K562 (cell line): ENCODE measurements at regions not wholly inside any gene's neighbourhood (a gene's known extent, or its start where the extent isn't known, plus 50 kb on each side); places are given as distances from the start of the nearest gene placed in this dataset.

Source experiments
- ATAC-seq: fragments of 200-7000 bp; cut with Tn5 transposase; 3 replicates; pipeline ENCODE4 v1.9.1; 2020; ENCODE audit warnings: moderate library complexity
- BruUV-seq: library from RNA; stranded (reverse); fragments of 400-500 nt; replicated peaks from 2 replicates; lab custom pipeline; 2021; lab: Mats Ljungman, UMichigan
- CTCF ChIA-PET: fragments of 300-600 bp; formaldehyde crosslinking; extraction: SDS; loops from one replicate; lab custom pipeline; 2021; ENCODE audit warnings: low intra/inter-chr PET ratio; lab: Yijun Ruan, JAX
- POLR2A ChIA-PET: fragments of 300-600, 350-650 bp; sonication (Branson Sonifier 250); formaldehyde crosslinking; extraction: SDS; loops from one replicate; lab custom pipeline; 2021; ENCODE audit warnings: antibody characterized with exemption, inconsistent platforms; lab: Yijun Ruan, JAX
- DNase-seq, 4 experiments: peaks; one replicate each; pipeline versions ENCODE4 v3.0.0 to v3.0.0-alpha.2; 2011 to 2018; ENCODE audit warnings: low spot score in 3 of 4, mixed read lengths in 3 of 4; ENCODE audit errors: extremely low read depth in 1 of 4
- FAIRE-seq: peaks from 2 replicates; lab custom pipeline; 2011; peaks lifted over from hg19 to GRCh38; lab: Jason Lieb, UNC
- H2AFZ ChIP-seq: 2 replicates; pipeline ENCODE4 v1.6.0; 2011; ENCODE audit warnings: low read depth, low read length, control low read depth, inconsistent platforms
- H3K27ac ChIP-seq: fragments of 200-600 bp; 3 replicates; pipeline ENCODE4 v1.8.0; 2011; ENCODE audit warnings: low read depth, mild to moderate bottlenecking, control low read depth, inconsistent platforms, low read length, moderate library complexity, mixed read lengths; ENCODE audit errors: extremely low read depth
- H3K27me3 ChIP-seq, 2 experiments: fragments of 300-600 bp in 1 of 2; 2 replicates in 1 of 2; 3 replicates in 1 of 2; pipeline versions ENCODE4 v1.6.0 to v1.8.0; 2011; ENCODE audit warnings: inconsistent platforms in 2 of 2, low read length in 2 of 2, mild to moderate bottlenecking in 1 of 2, mixed read lengths in 1 of 2, moderate library complexity in 1 of 2; ENCODE audit not compliant: control insufficient read depth in 2 of 2, insufficient read depth in 2 of 2
- H3K36me3 ChIP-seq: fragments of 300-600 bp; 3 replicates; pipeline ENCODE4 v1.8.0; 2011; ENCODE audit warnings: mild to moderate bottlenecking, low read length, inconsistent platforms; ENCODE audit not compliant: control insufficient read depth, insufficient read depth
- H3K4me1 ChIP-seq, 2 experiments: fragments of 200-600 bp in 1 of 2; replicated peaks in 1 of 2; 2 replicates in 1 of 2; 3 replicates in 1 of 2; pipeline versions ENCODE4 v1.5.1 to v1.8.0; 2011; ENCODE audit warnings: inconsistent platforms in 2 of 2, low read length in 2 of 2, mild to moderate bottlenecking in 1 of 2, mixed read lengths in 1 of 2, moderate library complexity in 1 of 2; ENCODE audit not compliant: control insufficient read depth in 2 of 2, insufficient read depth in 2 of 2
- H3K4me2 ChIP-seq: 2 replicates; pipeline ENCODE4 v1.6.1; 2011; ENCODE audit warnings: low read length, control low read depth, inconsistent platforms, mixed read lengths; ENCODE audit not compliant: insufficient read depth
- H3K4me3 ChIP-seq: fragments of 200-600 bp; sonication (generic), shearing (Covaris generic); 2 replicates; pipeline ENCODE4 v1.5.1; 2016; ENCODE audit warnings: control low read depth, inconsistent platforms
- H3K79me2 ChIP-seq: fragments of 200-600 bp; 3 replicates; pipeline ENCODE4 v1.8.0; 2011; ENCODE audit warnings: low read length, inconsistent platforms; ENCODE audit not compliant: control insufficient read depth, insufficient read depth
- H3K9ac ChIP-seq, 2 experiments: 2 replicates each; pipeline versions ENCODE4 v1.6.0 to v1.6.1; 2011; ENCODE audit warnings: low read depth in 2 of 2, low read length in 2 of 2, control low read depth in 1 of 2, inconsistent platforms in 1 of 2, mild to moderate bottlenecking in 1 of 2, mixed read lengths in 1 of 2; ENCODE audit not compliant: insufficient read depth in 1 of 2
- H3K9me1 ChIP-seq: one replicate; pipeline ENCODE4 v1.6.0; 2011; ENCODE audit warnings: inconsistent platforms, mild to moderate bottlenecking, low read length, moderate library complexity; ENCODE audit not compliant: control insufficient read depth, insufficient read depth
- H3K9me3 ChIP-seq: replicated peaks from 2 replicates; pipeline ENCODE4 v1.5.1; 2011; ENCODE audit warnings: low read depth, low read length, inconsistent platforms; ENCODE audit not compliant: control insufficient read depth, insufficient read depth
- H4K20me1 ChIP-seq: replicated peaks from 2 replicates; pipeline ENCODE4 v1.6.1; 2011; ENCODE audit warnings: low read length, inconsistent platforms, mixed read lengths; ENCODE audit not compliant: control insufficient read depth, insufficient read depth
- FOXJ3 ChIP-seq: sonication (generic); formaldehyde crosslinking; IDR thresholded peaks from 2 replicates; pipeline ENCODE4 v1.4.0; 2020; ENCODE audit warnings: mild to moderate bottlenecking, missing genetic modification reagents
- FOXM1 ChIP-seq, 2 experiments: fragments of 450-650 bp in 1 of 2; sonication (generic) in 1 of 2; formaldehyde crosslinking in 1 of 2; IDR thresholded peaks; 2 replicates each; pipeline versions ENCODE4 v1.6.1 to v1.9.0; 2017 to 2022; ENCODE audit warnings: low read depth in 2 of 2, mild to moderate bottlenecking in 2 of 2, missing genetic modification reagents in 1 of 2, moderate library complexity in 1 of 2
- GABPB1 ChIP-seq: sonication (generic); formaldehyde crosslinking; IDR thresholded peaks from 2 replicates; pipeline ENCODE4 v1.8.0; 2022; ENCODE audit warnings: mild to moderate bottlenecking, missing genetic modification reagents
- MAFG ChIP-seq: fragments of 450-650 bp; conservative IDR thresholded peaks from 2 replicates; pipeline ENCODE4 v1.6.1; 2016; ENCODE audit warnings: missing genetic modification characterization, missing compliant biosample characterization
- MEF2D ChIP-seq: conservative IDR thresholded peaks from 2 replicates; pipeline ENCODE4 v1.6.1; 2016; ENCODE audit warnings: low read depth, missing genetic modification characterization, missing compliant biosample characterization
- RBM14 ChIP-seq: fragments of 200-400 bp; formaldehyde crosslinking; IDR thresholded peaks from 2 replicates; pipeline ENCODE4 v1.6.1; 2018; ENCODE audit warnings: low read depth, mild to moderate bottlenecking, low read length, moderate library complexity, borderline replicate concordance; ENCODE audit not compliant: insufficient read depth
- TAL1 ChIP-seq: fragments of 450-650 bp; IDR thresholded peaks from 2 replicates; pipeline ENCODE4 v1.6.1; 2016; ENCODE audit warnings: mild to moderate bottlenecking
- ZBED1 ChIP-seq: IDR thresholded peaks from 2 replicates; pipeline ENCODE4 v1.6.1; 2014
- ZBTB7A ChIP-seq: IDR thresholded peaks from 2 replicates; pipeline ENCODE4 v1.6.1; 2011; ENCODE audit warnings: low read depth, mild to moderate bottlenecking, low read length, moderate library complexity, borderline replicate concordance; ENCODE audit not compliant: control insufficient read depth
- ZNF146 ChIP-seq: IDR thresholded peaks from one replicate; pipeline ENCODE4 v1.6.1; 2018; ENCODE audit warnings: missing compliant biosample characterization; ENCODE audit not compliant: unreplicated experiment
- ZNF551 ChIP-seq: fragments of 250-450 bp; sonication (Bioruptor Pico); IDR thresholded peaks from 2 replicates; pipeline ENCODE4 v1.5.0; 2021; ENCODE audit warnings: mild to moderate bottlenecking, moderate library complexity
- ZNF764 ChIP-seq: fragments of 250-450 bp; sonication (Bioruptor Pico); IDR thresholded peaks from 2 replicates; pipeline ENCODE4 v1.4.0; 2020; ENCODE audit warnings: low read depth, mild to moderate bottlenecking, moderate library complexity
- ZNF830 ChIP-seq: fragments of 250-450 bp; sonication (Bioruptor Pico); IDR thresholded peaks from 2 replicates; pipeline ENCODE4 v1.5.0; 2021; ENCODE audit warnings: mild to moderate bottlenecking
- WGBS: fragments of 100-300 bp; shearing (Covaris generic); methylation state at CpG from one replicate; pipeline ENCODE4 v1.1.6; 2016; ENCODE audit warnings: low coverage, mixed read lengths; ENCODE audit not compliant: insufficient coverage; ENCODE audit errors: missing lambda C conversion rate; 5-methylcytosine and 5-hydroxymethylcytosine counted together
- in situ Hi-C: fragments of 300-500 bp; cut with MboI; formaldehyde crosslinking; loops from 4 replicates; pipeline ENCODE4 v1.15.0; 2018; ENCODE audit warnings: inconsistent platforms, mixed read lengths
- intact Hi-C: fragments of 100-400 bp; cut with micrococcal nuclease; formaldehyde crosslinking; loops from 2 replicates; pipeline ENCODE4 v1.14.2; 2022
- TF ChIP-seq, protein P1 (sequence below): sonication (generic); formaldehyde crosslinking; IDR thresholded peaks from 2 replicates; pipeline ENCODE4 v1.8.1; 2023; ENCODE audit warnings: mild to moderate bottlenecking, missing genetic modification reagents, moderate library complexity
- TF ChIP-seq, protein P2 (sequence below): sonication (generic); formaldehyde crosslinking; IDR thresholded peaks from 2 replicates; pipeline ENCODE4 v1.8.0; 2022; ENCODE audit warnings: mild to moderate bottlenecking, missing genetic modification reagents
- TF ChIP-seq, protein P3 (sequence below): fragments of 250-450 bp; sonication (Bioruptor Pico); IDR thresholded peaks from 2 replicates; pipeline ENCODE4 v1.8.0; 2021; ENCODE audit warnings: moderate library complexity, mild to moderate bottlenecking, inconsistent platforms

DNA sequence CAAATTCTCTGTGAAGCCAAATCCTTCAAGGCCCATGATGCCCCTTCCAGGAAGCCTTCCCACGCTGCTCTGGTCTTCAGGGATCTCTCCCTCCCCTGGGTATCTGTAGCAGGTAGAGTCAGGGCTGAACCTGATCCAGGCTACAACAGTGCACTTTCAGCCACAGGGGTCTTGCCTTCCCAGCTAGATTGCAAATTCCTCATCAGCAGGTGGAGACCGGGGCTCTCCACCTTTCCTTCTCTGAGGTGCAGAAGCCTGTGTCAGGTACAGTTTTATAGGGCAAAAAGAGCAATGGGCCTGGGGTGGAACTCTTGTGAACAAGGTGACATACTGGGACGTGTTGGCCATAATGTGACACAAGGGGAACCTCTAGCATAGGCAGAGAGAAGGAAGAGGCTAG is 312.9 kb downstream of the MYCN start:
- Histone ChIP-seq H3K36me3 (no peaks in the 10 kb centered on the region), H3K4me2 (no peak overlapping the region), H3K4me3 (no peak overlapping the region), H3K9ac (no peak overlapping the region), H3K4me1 (no peaks in the 10 kb centered on the region), H3K79me2 (no peaks in the 10 kb centered on the region), H4K20me1 (no peaks in the 10 kb centered on the region), H3K27me3 (peaks cover 0 to 20% of the 10 kb centered on the region in 2 experiments; a peak in 2 of 5 replicates), H3K9me1 (no peaks in the 10 kb centered on the region), H3K27ac (no peak overlapping the region), H3K9me3 (no peaks in the 10 kb centered on the region), H2AFZ (no peak overlapping the region)
- FAIRE-seq (no peak), ATAC-seq (no peak), DNase-seq (no peak)
- POLR2A ChIA-PET, result no interaction called here
- CTCF ChIA-PET, result no interaction called here
- intact Hi-C loops, result no loop called here
- TF ChIP-seq ZNF764 (CRISPR knock-in tag) (no peak), ZNF146 (no peak), FOXM1 (IDR thresholded peaks at IDR 0.05; ENCODE audit: low read depth) (no peak), FOXM1 (CRISPR knock-in tag; IDR thresholded peaks at IDR 0.05; ENCODE audit: low read depth) (no peak), FOXJ3 (CRISPR knock-in tag) (no peak), ZBTB7A (no peak), TAL1 (no peak), RBM14 (no peak), ZNF830 (CRISPR knock-in tag) (no peak), ZBED1 (no peak), GABPB1 (CRISPR knock-in tag) (no peak), MEF2D (tag) (no peak), MAFG (tag) (no peak), ZNF551 (no peak)
- TF ChIP-seq, protein P1, sequence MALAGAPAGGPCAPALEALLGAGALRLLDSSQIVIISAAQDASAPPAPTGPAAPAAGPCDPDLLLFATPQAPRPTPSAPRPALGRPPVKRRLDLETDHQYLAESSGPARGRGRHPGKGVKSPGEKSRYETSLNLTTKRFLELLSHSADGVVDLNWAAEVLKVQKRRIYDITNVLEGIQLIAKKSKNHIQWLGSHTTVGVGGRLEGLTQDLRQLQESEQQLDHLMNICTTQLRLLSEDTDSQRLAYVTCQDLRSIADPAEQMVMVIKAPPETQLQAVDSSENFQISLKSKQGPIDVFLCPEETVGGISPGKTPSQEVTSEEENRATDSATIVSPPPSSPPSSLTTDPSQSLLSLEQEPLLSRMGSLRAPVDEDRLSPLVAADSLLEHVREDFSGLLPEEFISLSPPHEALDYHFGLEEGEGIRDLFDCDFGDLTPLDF (CRISPR knock-in tag), result no peak
- TF ChIP-seq, protein P2, sequence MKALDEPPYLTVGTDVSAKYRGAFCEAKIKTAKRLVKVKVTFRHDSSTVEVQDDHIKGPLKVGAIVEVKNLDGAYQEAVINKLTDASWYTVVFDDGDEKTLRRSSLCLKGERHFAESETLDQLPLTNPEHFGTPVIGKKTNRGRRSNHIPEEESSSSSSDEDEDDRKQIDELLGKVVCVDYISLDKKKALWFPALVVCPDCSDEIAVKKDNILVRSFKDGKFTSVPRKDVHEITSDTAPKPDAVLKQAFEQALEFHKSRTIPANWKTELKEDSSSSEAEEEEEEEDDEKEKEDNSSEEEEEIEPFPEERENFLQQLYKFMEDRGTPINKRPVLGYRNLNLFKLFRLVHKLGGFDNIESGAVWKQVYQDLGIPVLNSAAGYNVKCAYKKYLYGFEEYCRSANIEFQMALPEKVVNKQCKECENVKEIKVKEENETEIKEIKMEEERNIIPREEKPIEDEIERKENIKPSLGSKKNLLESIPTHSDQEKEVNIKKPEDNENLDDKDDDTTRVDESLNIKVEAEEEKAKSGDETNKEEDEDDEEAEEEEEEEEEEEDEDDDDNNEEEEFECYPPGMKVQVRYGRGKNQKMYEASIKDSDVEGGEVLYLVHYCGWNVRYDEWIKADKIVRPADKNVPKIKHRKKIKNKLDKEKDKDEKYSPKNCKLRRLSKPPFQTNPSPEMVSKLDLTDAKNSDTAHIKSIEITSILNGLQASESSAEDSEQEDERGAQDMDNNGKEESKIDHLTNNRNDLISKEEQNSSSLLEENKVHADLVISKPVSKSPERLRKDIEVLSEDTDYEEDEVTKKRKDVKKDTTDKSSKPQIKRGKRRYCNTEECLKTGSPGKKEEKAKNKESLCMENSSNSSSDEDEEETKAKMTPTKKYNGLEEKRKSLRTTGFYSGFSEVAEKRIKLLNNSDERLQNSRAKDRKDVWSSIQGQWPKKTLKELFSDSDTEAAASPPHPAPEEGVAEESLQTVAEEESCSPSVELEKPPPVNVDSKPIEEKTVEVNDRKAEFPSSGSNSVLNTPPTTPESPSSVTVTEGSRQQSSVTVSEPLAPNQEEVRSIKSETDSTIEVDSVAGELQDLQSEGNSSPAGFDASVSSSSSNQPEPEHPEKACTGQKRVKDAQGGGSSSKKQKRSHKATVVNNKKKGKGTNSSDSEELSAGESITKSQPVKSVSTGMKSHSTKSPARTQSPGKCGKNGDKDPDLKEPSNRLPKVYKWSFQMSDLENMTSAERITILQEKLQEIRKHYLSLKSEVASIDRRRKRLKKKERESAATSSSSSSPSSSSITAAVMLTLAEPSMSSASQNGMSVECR (CRISPR knock-in tag), result no peak
- TF ChIP-seq, protein P3, sequence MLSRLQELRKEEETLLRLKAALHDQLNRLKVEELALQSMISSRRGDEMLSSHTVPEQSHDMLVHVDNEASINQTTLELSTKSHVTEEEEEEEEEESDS, result no peak
- in situ Hi-C loops, result no loop called here
- 0% methylated on average over 3 of the region's 3 CpGs for WGBS
- no TSS peak for BruUV-seq
